Uterus (tissue), 3 donors: ENCODE measurements at regions not wholly inside any gene's neighbourhood (a gene's known extent, or its start where the extent isn't known, plus 50 kb on each side); places are given as distances from the start of the nearest gene placed in this dataset.

Experiments
- DNase-seq, 2 donors: peaks; one replicate each; pipeline ENCODE4 v3.0.0-alpha.2; 2019 to 2020
- H3K27ac ChIP-seq, 2 donors: fragments of 200-600 bp; sonication (generic); 1 replicate in 1 of 2; 2 replicates in 1 of 2; pipeline ENCODE4 v1.5.1; 2016 to 2018
- H3K27me3 ChIP-seq, 2 donors: fragments of 200-600 bp; sonication (generic); one replicate each; pipeline ENCODE4 v1.5.1; 2018 to 2019; ENCODE audit warnings: control low read depth in 1 of 2
- H3K36me3 ChIP-seq, 2 donors: fragments of 200-600 bp; sonication (generic); one replicate each; pipeline ENCODE4 v1.5.1; 2019; ENCODE audit warnings: control low read depth in 1 of 2
- H3K4me1 ChIP-seq, 2 donors: fragments of 200-600 bp; sonication (generic); one replicate each; pipeline ENCODE4 v1.5.1; 2018 to 2019; ENCODE audit warnings: control low read depth in 1 of 2
- H3K4me3 ChIP-seq, 2 donors: fragments of 200-600 bp; sonication (generic); 1 replicate in 1 of 2; 2 replicates in 1 of 2; pipeline ENCODE4 v1.5.1; 2018 to 2019; ENCODE audit warnings: mild to moderate bottlenecking in 1 of 2
- H3K9me3 ChIP-seq, 2 donors: fragments of 200-600 bp; sonication (generic); one replicate each; pipeline ENCODE4 v1.5.1; 2019; ENCODE audit warnings: control low read depth in 1 of 2
- POLR2A ChIP-seq, 2 donors: fragments of 450-650 bp; IDR thresholded peaks; one replicate each; pipeline ENCODE4 v1.6.1; 2016; ENCODE audit warnings: antibody characterized with exemption in 2 of 2, mild to moderate bottlenecking in 1 of 2, moderate library complexity in 1 of 2
- intact Hi-C: fragments of 100-400 bp; cut with DNase I; formaldehyde crosslinking; loops from one replicate; pipeline ENCODE4 v1.15.1; 2023; ENCODE audit warnings: low total_unique reads
- TF ChIP-seq, protein P1 (sequence below), 4 experiments: fragments of 200-600 bp in 2 of 4; fragments of 450-650 bp in 2 of 4; sonication (generic) in 2 of 4; IDR thresholded peaks; one replicate each; pipeline ENCODE4 v1.5.1; 2016 to 2019; ENCODE audit warnings: antibody characterized with exemption in 4 of 4, mild to moderate bottlenecking in 2 of 4, moderate library complexity in 1 of 4
- donor health status: DM: yes; HTN: yes; CAD: no.

GRCh38 chr4:36417146-36417545, 135.7 kb downstream of the DTHD1 start:
- Histone ChIP-seq H3K9me3 (no peaks in the 10 kb centered on the region), H3K4me1 (no peaks in the 10 kb centered on the region), H3K27me3 (no peaks in the 10 kb centered on the region), H3K36me3 (no peaks in the 10 kb centered on the region), H3K4me3 (no peak overlapping the region), H3K27ac (no peak overlapping the region)
- intact Hi-C loops: no loop called here
- no peak for DNase-seq
- TF ChIP-seq, protein P1, sequence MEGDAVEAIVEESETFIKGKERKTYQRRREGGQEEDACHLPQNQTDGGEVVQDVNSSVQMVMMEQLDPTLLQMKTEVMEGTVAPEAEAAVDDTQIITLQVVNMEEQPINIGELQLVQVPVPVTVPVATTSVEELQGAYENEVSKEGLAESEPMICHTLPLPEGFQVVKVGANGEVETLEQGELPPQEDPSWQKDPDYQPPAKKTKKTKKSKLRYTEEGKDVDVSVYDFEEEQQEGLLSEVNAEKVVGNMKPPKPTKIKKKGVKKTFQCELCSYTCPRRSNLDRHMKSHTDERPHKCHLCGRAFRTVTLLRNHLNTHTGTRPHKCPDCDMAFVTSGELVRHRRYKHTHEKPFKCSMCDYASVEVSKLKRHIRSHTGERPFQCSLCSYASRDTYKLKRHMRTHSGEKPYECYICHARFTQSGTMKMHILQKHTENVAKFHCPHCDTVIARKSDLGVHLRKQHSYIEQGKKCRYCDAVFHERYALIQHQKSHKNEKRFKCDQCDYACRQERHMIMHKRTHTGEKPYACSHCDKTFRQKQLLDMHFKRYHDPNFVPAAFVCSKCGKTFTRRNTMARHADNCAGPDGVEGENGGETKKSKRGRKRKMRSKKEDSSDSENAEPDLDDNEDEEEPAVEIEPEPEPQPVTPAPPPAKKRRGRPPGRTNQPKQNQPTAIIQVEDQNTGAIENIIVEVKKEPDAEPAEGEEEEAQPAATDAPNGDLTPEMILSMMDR (IDR thresholded peaks at IDR 0.05): no peak
- no peak for TF ChIP-seq POLR2A (IDR thresholded peaks at IDR 0.05)

DNA sequence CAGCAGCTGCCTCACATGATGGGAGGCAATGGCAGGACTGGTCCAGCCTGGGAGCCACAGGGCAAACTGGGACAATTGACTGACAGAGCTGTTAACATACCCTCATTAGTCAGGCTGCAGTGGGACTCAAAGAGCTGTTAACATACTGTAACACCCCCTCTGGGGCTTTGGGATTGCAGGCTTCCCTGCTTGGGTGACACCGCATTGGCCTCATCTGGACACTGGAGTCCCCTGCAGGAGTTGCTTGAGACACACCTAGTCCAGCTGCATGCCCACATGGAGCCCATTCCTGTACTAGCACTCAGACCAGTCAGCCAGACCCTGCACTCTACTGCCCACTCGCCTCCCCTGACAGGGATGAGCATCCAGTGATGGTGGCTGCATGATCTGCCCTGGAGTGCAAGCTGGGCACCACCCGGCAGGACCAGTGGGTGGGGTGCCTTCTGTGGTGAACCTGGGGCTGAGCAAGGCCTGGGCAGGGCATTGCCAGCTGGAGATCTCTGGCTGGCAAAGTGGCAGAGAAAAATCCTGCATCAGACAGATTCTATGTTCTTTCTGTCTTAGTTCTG, 138.8 kb downstream of the DTHD1 start:
- no peak for TF ChIP-seq POLR2A (IDR thresholded peaks at IDR 0.05)
- TF ChIP-seq, protein P1 (IDR thresholded peaks at IDR 0.05): no peak
- no peak for DNase-seq
- H3K27me3 ChIP-seq: no peaks in the 10 kb centered on the region
- intact Hi-C loops: no loop called here
- no peak overlapping the region for H3K4me3 ChIP-seq
- no peak overlapping the region for H3K27ac ChIP-seq
- no peaks in the 10 kb centered on the region for H3K4me1 ChIP-seq
- H3K36me3 ChIP-seq: no peaks in the 10 kb centered on the region
- no peaks in the 10 kb centered on the region for H3K9me3 ChIP-seq

DNA sequence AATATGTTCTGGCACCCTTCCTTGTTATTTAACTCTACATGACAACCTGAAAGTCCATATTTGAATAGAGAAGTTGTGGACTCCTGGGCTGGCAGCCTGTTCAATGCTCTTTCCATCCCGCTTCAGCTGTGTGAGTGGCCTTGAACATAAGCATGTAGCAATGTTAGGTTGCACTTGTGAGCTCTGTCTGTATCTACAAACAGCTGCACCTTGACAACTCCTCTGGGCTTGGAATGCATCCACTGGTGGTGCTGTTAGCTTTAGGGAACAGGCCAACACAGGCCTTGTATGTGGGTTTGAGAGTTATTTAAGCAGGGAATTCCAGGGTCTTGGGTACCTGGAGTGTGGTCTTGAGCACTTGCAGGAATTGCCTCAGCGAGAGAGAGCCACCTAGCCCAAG, 141.2 kb downstream of the DTHD1 start:
- Histone ChIP-seq H3K27ac (no peak overlapping the region), H3K9me3 (no peaks in the 10 kb centered on the region), H3K4me1 (no peaks in the 10 kb centered on the region), H3K4me3 (no peak overlapping the region), H3K27me3 (no peaks in the 10 kb centered on the region), H3K36me3 (no peaks in the 10 kb centered on the region)
- TF ChIP-seq, protein P1 (IDR thresholded peaks at IDR 0.05): no peak
- no peak for TF ChIP-seq POLR2A (IDR thresholded peaks at IDR 0.05)
- intact Hi-C loops: no loop called here
- DNase-seq: no peak

DNA sequence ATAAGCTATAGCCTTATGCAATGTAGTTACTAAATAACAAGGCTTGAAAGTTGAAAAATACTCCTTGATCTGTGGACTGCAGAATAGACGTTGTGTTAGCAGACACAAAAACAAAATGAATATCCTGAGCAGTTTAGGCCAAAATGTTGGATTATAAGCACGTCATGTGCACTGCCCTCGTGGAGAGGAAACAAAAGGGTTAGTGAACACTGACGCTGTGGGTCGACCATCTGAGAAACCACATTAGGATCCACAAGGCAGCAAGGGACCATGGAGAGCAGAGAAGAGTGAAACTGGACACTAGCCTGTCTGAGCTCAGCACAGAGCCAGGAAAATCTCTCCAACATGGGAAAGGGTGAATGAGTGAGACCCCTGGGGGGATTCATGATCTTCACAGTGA, 145.3 kb downstream of the DTHD1 start:
- Histone ChIP-seq H3K4me1 (no peaks in the 10 kb centered on the region), H3K36me3 (no peaks in the 10 kb centered on the region), H3K27ac (no peak overlapping the region), H3K9me3 (no peaks in the 10 kb centered on the region), H3K27me3 (no peaks in the 10 kb centered on the region), H3K4me3 (no peak overlapping the region)
- intact Hi-C loops: no loop called here
- TF ChIP-seq, protein P1 (IDR thresholded peaks at IDR 0.05): no peak
- no peak for TF ChIP-seq POLR2A (IDR thresholded peaks at IDR 0.05)
- no peak for DNase-seq

DNA sequence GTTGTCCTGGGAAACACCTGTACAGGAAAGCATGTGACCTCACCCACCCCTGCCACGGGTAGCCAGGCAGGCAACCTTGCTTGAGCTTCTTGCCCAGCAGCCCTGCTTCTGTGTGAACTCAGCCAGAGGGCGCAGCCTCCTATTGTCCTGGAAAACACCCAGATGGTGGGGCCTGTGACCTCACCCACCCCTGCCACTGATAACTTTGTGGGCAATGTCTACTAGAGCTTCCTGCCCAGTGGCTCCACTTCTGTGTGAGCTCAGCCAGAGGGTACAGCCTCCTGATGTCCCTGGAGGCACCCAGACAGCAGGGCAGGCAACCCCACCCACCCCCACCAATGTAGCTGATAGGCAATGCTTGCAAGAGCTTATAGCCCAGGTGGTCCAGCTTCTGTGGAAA, 146.3 kb downstream of the DTHD1 start:
- DNase-seq: no peak
- no peaks in the 10 kb centered on the region for H3K9me3 ChIP-seq
- TF ChIP-seq, protein P1 (IDR thresholded peaks at IDR 0.05): no peak
- no peak for TF ChIP-seq POLR2A (IDR thresholded peaks at IDR 0.05)
- intact Hi-C loops: no loop called here
- H3K4me3 ChIP-seq: no peak overlapping the region
- no peaks in the 10 kb centered on the region for H3K4me1 ChIP-seq
- no peak overlapping the region for H3K27ac ChIP-seq
- no peaks in the 10 kb centered on the region for H3K36me3 ChIP-seq
- no peaks in the 10 kb centered on the region for H3K27me3 ChIP-seq
